H1 (cell line): ENCODE measurements at regions not wholly inside any gene's neighbourhood (a gene's known extent, or its start where the extent isn't known, plus 50 kb on each side); places are given as distances from the start of the nearest gene placed in this dataset.

Experiments
- CTCF ChIA-PET: fragments of 300-600 bp; sonication (Branson Sonifier 250); formaldehyde crosslinking; loops from one replicate; lab custom pipeline; 2021; ENCODE audit not compliant: partially characterized antibody; lab: Charles Lee
- POLR2A ChIA-PET: fragments of 300-600 bp; sonication (Branson Sonifier 250); formaldehyde crosslinking; loops from one replicate; lab custom pipeline; 2021; ENCODE audit warnings: inconsistent platforms; ENCODE audit not compliant: partially characterized antibody; lab: Charles Lee
- DNase-seq, 2 experiments: peaks; one replicate each; pipeline versions ENCODE4 v3.0.0 to v3.0.0-alpha.2; 2010 to 2022; ENCODE audit warnings: low spot score in 2 of 2, low read depth in 1 of 2, mixed read lengths in 1 of 2
- FAIRE-seq: peaks from 2 replicates; lab custom pipeline; 2011; peaks lifted over from hg19 to GRCh38; lab: Jason Lieb, UNC
- H2AFZ ChIP-seq: 2 replicates; pipeline ENCODE4 v1.8.1; 2012; ENCODE audit warnings: low read length, inconsistent platforms
- H2AK5ac ChIP-seq: 2 replicates; pipeline ENCODE4 v1.6.1; 2013; ENCODE audit warnings: low read depth, low read length
- H2BK120ac ChIP-seq: replicated peaks from 2 replicates; pipeline ENCODE3; 2013; ENCODE audit warnings: low read depth, low read length, inconsistent platforms
- H2BK12ac ChIP-seq: 2 replicates; pipeline ENCODE4 v1.6.1; 2013; ENCODE audit warnings: low read depth, low read length
- H2BK15ac ChIP-seq: 2 replicates; pipeline ENCODE4 v1.6.1; 2013; ENCODE audit warnings: low read length
- H2BK20ac ChIP-seq: 2 replicates; pipeline ENCODE4 v1.6.1; 2013; ENCODE audit warnings: low read length
- H2BK5ac ChIP-seq: 2 replicates; pipeline ENCODE4 v1.6.1; 2013; ENCODE audit warnings: low read depth, low read length
- H3K14ac ChIP-seq: 2 replicates; pipeline ENCODE4 v1.6.1; 2013; ENCODE audit warnings: inconsistent platforms; ENCODE audit not compliant: insufficient read length
- H3K18ac ChIP-seq: 2 replicates; pipeline ENCODE4 v1.6.1; 2013; ENCODE audit warnings: low read length; ENCODE audit errors: extremely low read depth
- H3K23ac ChIP-seq: 2 replicates; pipeline ENCODE4 v1.6.1; 2013; ENCODE audit warnings: inconsistent platforms; ENCODE audit not compliant: insufficient read length
- H3K23me2 ChIP-seq: 2 replicates; pipeline ENCODE4 v1.6.1; 2013; ENCODE audit warnings: low read depth, low read length
- H3K27ac ChIP-seq: 2 replicates; pipeline ENCODE4 v1.6.1; 2011; ENCODE audit warnings: low read depth, low read length, inconsistent platforms
- H3K27me3 ChIP-seq, 4 experiments: replicated peaks in 1 of 4; 1 replicate in 1 of 4; 2 replicates in 3 of 4; pipeline versions ENCODE4 v1.6.1 to v1.8.1; 2011 to 2013; ENCODE audit warnings: low read length in 3 of 4, mild to moderate bottlenecking in 3 of 4, inconsistent platforms in 2 of 4, mixed read lengths in 2 of 4, moderate library complexity in 1 of 4; ENCODE audit not compliant: control insufficient read depth in 3 of 4, insufficient read depth in 3 of 4; ENCODE audit errors: extremely low read depth in 1 of 4
- H3K36me3 ChIP-seq, 4 experiments: 2 replicates each; pipeline versions ENCODE4 v1.6.1 to v1.8.1; 2011 to 2013; ENCODE audit warnings: mild to moderate bottlenecking in 4 of 4, low read length in 3 of 4, moderate library complexity in 2 of 4, control low read depth in 1 of 4, inconsistent platforms in 1 of 4; ENCODE audit not compliant: insufficient read depth in 4 of 4, control insufficient read depth in 2 of 4
- H3K4ac ChIP-seq: replicated peaks from 2 replicates; pipeline ENCODE3; 2013; ENCODE audit warnings: low read length, low read depth, mixed read lengths, inconsistent platforms; ENCODE audit not compliant: insufficient read length
- H3K4me1 ChIP-seq, 4 experiments: replicated peaks in 1 of 4; 1 replicate in 1 of 4; 2 replicates in 3 of 4; pipeline versions ENCODE4 v1.6.1 to v1.8.1; 2011 to 2013; ENCODE audit warnings: low read length in 3 of 4, inconsistent platforms in 2 of 4, mixed read lengths in 1 of 4; ENCODE audit not compliant: insufficient read depth in 4 of 4, control insufficient read depth in 3 of 4
- H3K4me2 ChIP-seq, 2 experiments: 2 replicates each; pipeline versions ENCODE4 v1.6.1 to v1.8.1; 2011 to 2013; ENCODE audit warnings: low read depth in 2 of 2, low read length in 2 of 2, control low read depth in 1 of 2, inconsistent platforms in 1 of 2, mild to moderate bottlenecking in 1 of 2; ENCODE audit not compliant: insufficient read depth in 1 of 2
- H3K4me3 ChIP-seq, 4 experiments: fragments of 200-600, 300-600 bp in 1 of 4; sonication (generic), shearing (Covaris generic), sonication (Bioruptor Twin) in 1 of 4; 2 replicates each; pipeline versions ENCODE4 v1.5.1 to v1.8.1; 2011 to 2016; ENCODE audit warnings: low read length in 4 of 4, low read depth in 3 of 4, control low read depth in 2 of 4, inconsistent platforms in 2 of 4, mild to moderate bottlenecking in 2 of 4, mixed read lengths in 1 of 4, moderate library complexity in 1 of 4; ENCODE audit not compliant: insufficient read depth in 2 of 4; ENCODE audit errors: extremely low read depth in 1 of 4
- H3K56ac ChIP-seq: replicated peaks from 2 replicates; pipeline ENCODE3; 2013; ENCODE audit warnings: low read depth, mild to moderate bottlenecking, mixed read lengths, low read length, inconsistent platforms; ENCODE audit not compliant: insufficient read length
- H3K79me1 ChIP-seq: 2 replicates; pipeline ENCODE4 v1.6.1; 2013; ENCODE audit warnings: low read depth, low read length, control low read depth
- H3K79me2 ChIP-seq, 2 experiments: 2 replicates each; pipeline versions ENCODE4 v1.6.1 to v1.8.1; 2012 to 2013; ENCODE audit warnings: low read length in 2 of 2, mild to moderate bottlenecking in 2 of 2, inconsistent platforms in 1 of 2; ENCODE audit not compliant: insufficient read depth in 2 of 2, control insufficient read depth in 1 of 2
- H3K9ac ChIP-seq, 4 experiments: replicated peaks in 1 of 4; 1 replicate in 1 of 4; 2 replicates in 3 of 4; pipeline versions ENCODE4 v1.6.1 to v1.8.1; 2011 to 2013; ENCODE audit warnings: low read depth in 3 of 4, low read length in 3 of 4, control low read depth in 2 of 4, mild to moderate bottlenecking in 2 of 4, moderate library complexity in 2 of 4, inconsistent platforms in 1 of 4; ENCODE audit errors: extremely low read depth in 1 of 4
- H3K9me3 ChIP-seq, 2 experiments: 2 replicates each; pipeline versions ENCODE4 v1.6.1 to v1.8.1; 2012 to 2013; ENCODE audit warnings: mild to moderate bottlenecking in 2 of 2, moderate library complexity in 2 of 2, control low read depth in 1 of 2, inconsistent platforms in 1 of 2, low read depth in 1 of 2, low read length in 1 of 2, mixed read lengths in 1 of 2; ENCODE audit not compliant: insufficient read depth in 2 of 2
- H4K20me1 ChIP-seq, 2 experiments: replicated peaks in 1 of 2; 2 replicates each; pipeline versions ENCODE3 to v1.8.1; 2011 to 2013; ENCODE audit warnings: inconsistent platforms in 2 of 2, low read length in 2 of 2, mild to moderate bottlenecking in 1 of 2; ENCODE audit not compliant: insufficient read depth in 2 of 2, control insufficient read depth in 1 of 2
- H4K5ac ChIP-seq: 2 replicates; pipeline ENCODE4 v1.6.1; 2013; ENCODE audit warnings: low read length, low read depth, mixed read lengths, inconsistent platforms; ENCODE audit not compliant: insufficient read length
- H4K8ac ChIP-seq: 2 replicates; pipeline ENCODE4 v1.8.0; 2013; ENCODE audit warnings: mild to moderate bottlenecking, moderate library complexity, low read length, inconsistent platforms; ENCODE audit not compliant: insufficient read depth; ENCODE audit errors: extremely low read depth
- H4K91ac ChIP-seq: replicated peaks from 2 replicates; pipeline ENCODE3; 2013; ENCODE audit warnings: low read length, mixed read lengths, inconsistent platforms; ENCODE audit not compliant: insufficient read length
- WGBS, 2 experiments: shearing (Covaris generic) in 1 of 2; methylation state at CpG; one replicate each; pipeline versions ENCODE4 v1.1.6 to v1.1.7; 2013 to 2015; ENCODE audit warnings: low lambda C conversion rate in 2 of 2, mixed read lengths in 2 of 2, inconsistent platforms in 1 of 2, low coverage in 1 of 2, missing lambda C conversion rate in 1 of 2; ENCODE audit not compliant: insufficient replicate concordance in 2 of 2, insufficient coverage in 1 of 2, insufficient read length in 1 of 2; ENCODE audit errors: extremely low coverage in 1 of 2, missing lambda C conversion rate in 1 of 2; 5-methylcytosine and 5-hydroxymethylcytosine counted together

DNA sequence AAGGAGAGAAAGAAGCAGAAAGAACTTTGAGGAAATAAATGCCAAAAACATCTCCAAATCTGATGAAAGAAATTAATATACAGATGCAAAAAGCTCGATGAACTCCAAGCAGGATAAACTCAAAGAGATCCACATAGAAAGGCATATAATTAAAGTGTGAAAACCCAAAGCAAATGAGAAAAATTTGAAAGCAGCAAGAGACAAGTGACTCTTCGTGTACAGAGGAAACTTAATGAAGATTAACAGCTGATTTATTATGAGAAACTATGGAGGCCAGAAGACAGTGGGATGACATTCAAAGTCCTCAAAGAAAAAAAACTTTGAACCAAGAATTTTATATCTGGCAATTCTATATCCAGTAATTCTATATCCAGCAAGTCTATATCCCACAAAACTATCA lies 163.0 kb upstream of the TMCC3 start:
- Histone ChIP-seq H3K14ac (no peak overlapping the region), H4K20me1 (no peaks in the 10 kb centered on the region), H3K23ac (no peak overlapping the region), H3K4me2 (no peak overlapping the region), H2AFZ (no peak overlapping the region), H3K23me2 (no peaks in the 10 kb centered on the region), H2BK120ac (no peak overlapping the region), H4K91ac (no peak overlapping the region), H3K4ac (no peak overlapping the region), H4K8ac (no peak overlapping the region), H3K56ac (no peak overlapping the region), H3K27ac (no peak overlapping the region), H2BK20ac (no peak overlapping the region), H3K36me3 (no peaks in the 10 kb centered on the region; a peak in 1 of 8 replicates), H2BK12ac (no peak overlapping the region), H3K4me3 (no peak overlapping the region), H3K18ac (no peak overlapping the region), H4K5ac (no peak overlapping the region), H3K79me2 (no peaks in the 10 kb centered on the region), H3K9me3 (peaks cover 12 to 30% of the 10 kb centered on the region in 2 experiments; a peak in 3 of 4 replicates), H3K4me1 (peaks cover 0 to 4% (median 2%) of the 10 kb centered on the region in 4 experiments; a peak in 4 of 7 replicates), H3K79me1 (no peaks in the 10 kb centered on the region), H3K27me3 (peaks cover 0 to 1% (median 0%) of the 10 kb centered on the region in 4 experiments; a peak in 4 of 7 replicates), H2AK5ac (no peak overlapping the region), H2BK5ac (no peak overlapping the region), H2BK15ac (no peak overlapping the region), H3K9ac (no peak overlapping the region)
- no peak for FAIRE-seq
- 64% methylated on average over 2 of the region's 2 CpGs; no CpG with 5 or more reads in 1 of the 2 experiments for WGBS, 2 experiments
- ChIA-PET POLR2A (no interaction called here), CTCF (interaction anchor here (1.5 kb wide), 1 partner anchor 126 kb away, joined by 3 read pairs; no protein-coding TSS in a partner anchor)
- DNase-seq = no peak
